SK-N-DZ (cell line): ENCODE measurements at regions not wholly inside any gene's neighbourhood (a gene's known extent, or its start where the extent isn't known, plus 50 kb on each side); places are given as distances from the start of the nearest gene placed in this dataset.

ENCODE experiments used
- DNase-seq: peaks from one replicate; pipeline ENCODE4 v3.0.0-alpha.2; 2015; ENCODE audit warnings: low spot score

DNA sequence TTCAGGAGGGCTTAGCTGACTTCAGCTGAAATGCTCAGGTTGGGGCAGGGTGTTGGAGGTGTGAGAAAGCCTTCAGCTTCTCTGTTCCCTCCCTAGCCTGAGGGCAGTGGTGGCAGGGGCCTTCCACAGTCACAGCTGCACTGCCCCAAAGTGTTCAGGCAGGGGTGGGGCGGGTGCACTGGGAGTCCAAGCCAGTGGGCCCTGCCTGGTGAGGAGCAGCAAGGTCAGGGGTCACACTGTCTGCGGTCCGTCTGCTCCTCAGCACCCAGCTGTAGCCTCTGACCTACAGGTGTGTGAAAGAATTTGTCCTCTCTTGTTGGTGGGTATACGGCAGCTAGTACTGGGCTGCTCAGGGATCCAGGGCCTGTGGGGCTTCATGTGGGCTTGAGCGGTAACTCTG lies 490.4 kb upstream of the NCAM2 start:
- DNase-seq, result no peak

GRCh38 chr21:20511216-20511880 lies 486.9 kb upstream of the NCAM2 start:
- DNase-seq, result no peak

GRCh38 chr21:20515446-20515845 lies 482.8 kb upstream of the NCAM2 start:
- no peak for DNase-seq

DNA sequence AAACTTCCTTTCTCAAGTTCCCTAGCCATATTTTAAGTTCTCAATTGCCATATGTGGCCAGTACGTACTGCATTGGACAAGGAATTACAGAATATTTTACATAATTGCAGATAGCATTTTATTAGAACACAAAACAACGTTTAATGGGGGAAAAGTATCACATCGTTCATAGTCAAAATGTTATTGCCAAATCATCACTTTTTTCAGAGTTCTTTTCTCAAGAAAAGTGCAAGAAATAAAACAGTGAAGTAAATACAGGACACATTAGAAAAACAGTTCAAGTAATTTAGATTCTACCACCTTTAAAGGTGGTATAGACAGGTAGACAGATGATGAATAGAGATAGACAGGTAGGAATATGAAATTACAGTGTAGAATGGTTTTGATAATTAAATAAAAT lies 479.1 kb upstream of the NCAM2 start:
- DNase-seq, result no peak

GRCh38 chr21:20522611-20523010 lies 475.6 kb upstream of the NCAM2 start:
- no peak for DNase-seq

DNA sequence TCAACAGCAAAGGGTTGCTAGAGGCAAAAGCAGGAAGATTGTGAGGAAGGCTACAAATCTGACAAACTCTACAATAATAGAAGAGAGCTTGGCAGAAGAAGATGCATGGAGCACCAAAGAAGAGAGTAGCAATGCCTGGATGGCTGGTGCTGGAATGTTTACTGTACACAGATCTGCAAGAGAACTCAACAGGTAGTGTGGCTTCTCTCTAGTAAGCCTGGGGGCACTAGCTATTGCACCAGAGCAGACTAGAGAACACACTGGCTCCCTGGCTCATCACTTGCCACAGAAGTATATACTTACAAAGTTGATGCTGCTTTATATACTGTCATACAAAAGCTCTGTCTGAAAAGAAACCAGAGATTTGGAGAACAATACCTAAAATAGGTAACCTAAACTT lies 475.0 kb upstream of the NCAM2 start:
- no peak for DNase-seq

DNA sequence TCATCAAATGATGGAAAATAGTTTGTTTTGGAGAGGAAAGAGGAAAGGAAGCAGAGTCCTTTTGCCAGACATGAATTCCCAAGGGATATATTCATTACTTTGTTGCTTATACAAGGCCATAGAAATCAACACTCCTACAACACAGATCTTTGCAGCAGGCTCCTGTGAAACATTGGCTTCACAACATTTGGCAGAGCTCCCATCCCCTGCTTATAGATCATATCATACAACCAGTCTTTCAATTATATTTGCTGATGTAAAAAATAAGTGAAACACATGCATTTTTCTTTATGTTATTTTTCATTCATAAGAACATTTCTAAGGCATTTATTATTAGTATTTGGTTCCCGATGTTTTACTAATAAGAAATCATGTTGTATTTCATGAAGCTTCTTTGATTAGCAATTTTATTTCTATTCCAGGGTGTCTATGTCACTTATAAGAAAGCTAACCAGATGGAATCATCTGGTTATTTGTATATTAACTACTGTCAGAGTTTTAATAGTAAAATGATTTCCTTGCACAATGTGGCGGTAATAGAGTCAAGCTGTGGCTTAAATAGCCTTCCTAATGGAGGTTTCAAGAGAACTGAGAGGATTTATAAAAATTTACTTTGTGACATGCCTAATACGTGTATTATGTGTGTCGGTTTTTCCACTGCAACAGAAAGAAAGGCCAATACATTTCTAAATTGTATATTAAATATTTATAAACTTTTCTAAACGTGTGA lies 470.3 kb upstream of the NCAM2 start:
- DNase-seq, result peak; percentile 56

DNA sequence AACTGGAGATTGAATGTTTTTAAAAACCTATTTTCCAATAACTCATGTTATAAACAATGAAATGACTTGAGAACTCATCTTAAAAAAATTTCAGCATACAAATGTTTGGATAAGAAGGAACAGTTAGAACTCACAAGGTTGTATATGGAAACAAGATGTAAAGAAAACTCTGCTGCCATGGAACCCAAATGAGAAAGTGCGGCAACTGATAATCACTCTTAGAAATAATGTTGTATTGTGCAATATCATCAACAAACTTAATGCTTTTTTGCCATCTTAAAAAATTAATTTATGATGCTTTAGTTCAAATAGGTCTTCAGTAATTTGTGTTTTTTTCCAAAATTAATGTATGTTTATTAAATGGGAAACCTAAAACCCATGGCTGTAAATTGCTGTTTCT lies 461.1 kb upstream of the NCAM2 start:
- no peak for DNase-seq

GRCh38 chr21:20538039-20538658 lies 460.1 kb upstream of the NCAM2 start:
- DNase-seq, result no peak

GRCh38 chr21:20545454-20545853 lies 452.8 kb upstream of the NCAM2 start:
- DNase-seq, result no peak

GRCh38 chr21:20551939-20552338 lies 446.3 kb upstream of the NCAM2 start:
- no peak for DNase-seq

DNA sequence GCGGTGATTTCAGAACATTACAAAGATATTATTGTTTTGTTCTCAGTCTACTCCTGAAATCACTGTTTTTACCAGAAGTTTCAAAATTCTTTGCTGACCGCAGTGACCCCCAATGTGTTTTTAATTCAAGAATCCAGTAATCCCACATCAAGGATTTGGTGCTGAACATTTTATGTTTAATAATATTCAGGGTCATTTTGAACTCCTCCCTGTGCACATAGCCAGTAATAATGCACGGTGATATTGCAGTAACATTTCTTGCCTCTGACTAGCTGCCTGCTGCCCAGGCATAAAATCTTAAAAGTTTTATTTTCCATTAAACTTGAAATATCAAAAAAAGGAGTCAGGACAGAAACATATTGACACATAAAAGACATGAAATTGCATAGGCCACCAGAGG lies 443.4 kb upstream of the NCAM2 start:
- DNase-seq, result no peak

- peak; percentile 9 for DNase-seq
Measured at GRCh38 chr21:20570824-20571232, 427.4 kb upstream of the NCAM2 start.

DNA sequence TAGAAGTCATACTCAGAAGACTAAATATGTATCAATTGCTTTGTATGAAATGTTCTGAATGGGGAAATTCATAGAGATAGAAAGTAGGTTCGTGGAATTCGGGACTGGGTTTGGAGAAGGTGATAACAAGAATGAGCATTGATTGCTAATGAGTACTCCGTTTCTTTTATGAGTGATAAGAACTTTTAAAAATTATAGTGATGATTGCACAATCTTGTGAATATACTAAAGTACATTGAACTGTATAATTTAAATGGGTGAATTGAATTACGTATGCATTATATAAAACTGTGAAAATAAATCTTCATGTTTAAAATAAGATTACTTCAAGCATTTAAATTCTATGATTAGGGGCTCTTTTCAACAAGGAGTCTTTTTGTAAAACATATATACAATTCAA lies 425.6 kb upstream of the NCAM2 start:
- no peak for DNase-seq

DNA sequence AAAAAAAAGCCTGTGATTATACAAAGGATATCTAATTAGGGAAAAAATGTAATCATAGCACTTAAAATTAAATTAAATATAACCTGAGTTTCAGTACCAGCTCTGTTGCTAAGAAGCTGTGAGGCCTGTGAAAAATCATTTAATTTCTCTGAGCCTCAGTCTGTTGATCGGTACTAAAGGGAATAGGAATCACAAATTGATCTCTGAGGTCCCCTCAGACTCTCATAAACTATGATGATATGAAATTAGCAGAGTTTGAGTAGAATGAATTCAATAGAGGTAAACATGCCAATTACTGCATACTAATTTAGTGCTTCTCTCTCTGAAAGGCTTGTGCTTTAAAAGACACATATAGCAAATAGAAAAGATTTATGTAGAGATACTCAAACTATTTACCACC lies 416.8 kb upstream of the NCAM2 start:
- DNase-seq, result no peak

DNA sequence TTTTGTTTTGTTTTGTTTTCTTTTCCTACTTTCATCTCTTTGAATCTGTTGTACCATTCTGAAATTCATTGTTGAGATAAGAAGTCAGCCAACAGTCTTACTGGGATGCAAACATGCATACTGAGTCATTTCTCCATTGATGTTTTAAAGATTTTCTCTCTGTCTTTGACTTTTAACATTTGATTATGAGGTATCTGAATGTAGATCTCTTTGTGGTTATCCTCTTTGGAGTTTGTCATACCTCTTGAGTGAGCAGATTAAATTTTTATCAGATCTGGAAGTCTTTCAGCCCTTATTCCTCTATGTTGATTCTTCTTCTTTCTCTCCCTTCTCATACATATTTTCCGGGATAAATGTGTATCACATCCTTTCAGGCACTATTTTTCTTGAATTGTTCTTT lies 406.9 kb upstream of the NCAM2 start:
- DNase-seq, result peak; percentile 20

GRCh38 chr21:20592463-20592862 lies 405.7 kb upstream of the NCAM2 start:
- no peak for DNase-seq

GRCh38 chr21:20603236-20603635 lies 395.0 kb upstream of the NCAM2 start:
- DNase-seq, result no peak

DNA sequence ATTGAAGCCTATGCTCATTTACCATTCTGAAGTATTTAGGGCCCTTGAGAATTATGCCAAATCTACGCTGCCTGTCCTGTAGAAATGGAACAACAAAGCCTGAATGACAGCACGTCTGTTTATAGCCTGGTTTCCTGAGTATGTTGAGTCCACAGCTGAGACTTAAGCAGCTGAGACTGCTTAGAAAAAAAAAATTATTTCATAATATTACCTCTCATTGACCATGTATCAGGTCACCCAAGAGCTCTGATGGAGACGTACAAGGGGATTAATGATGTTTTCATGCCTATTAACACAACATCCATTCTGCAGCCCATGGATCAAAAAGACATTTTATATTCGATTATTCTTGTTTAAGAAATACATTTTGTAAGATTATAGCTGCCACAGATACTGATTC lies 387.2 kb upstream of the NCAM2 start:
- no peak for DNase-seq

GRCh38 chr21:20613654-20614053 lies 384.6 kb upstream of the NCAM2 start:
- no peak for DNase-seq

GRCh38 chr21:20617130-20617529 lies 381.1 kb upstream of the NCAM2 start:
- DNase-seq, result no peak

GRCh38 chr21:20618878-20619277 lies 379.3 kb upstream of the NCAM2 start:
- DNase-seq, result no peak

- DNase-seq, result no peak
Measured at GRCh38 chr21:20627594-20627993, 370.6 kb upstream of the NCAM2 start.
